Hindlimb muscle (tissue), 1 donor: ENCODE measurements at regions not wholly inside any gene's neighbourhood (a gene's known extent, or its start where the extent isn't known, plus 50 kb on each side); places are given as distances from the start of the nearest gene placed in this dataset.
"Not testable (repeated sequence)": the region's sequence is repeated elsewhere in the genome, so short reads cannot be mapped to it uniquely, and the experiment has no call there.

Source experiments
- DNase-seq: peaks from one replicate; pipeline ENCODE4 v3.0.0-alpha.2; 2013

DNA sequence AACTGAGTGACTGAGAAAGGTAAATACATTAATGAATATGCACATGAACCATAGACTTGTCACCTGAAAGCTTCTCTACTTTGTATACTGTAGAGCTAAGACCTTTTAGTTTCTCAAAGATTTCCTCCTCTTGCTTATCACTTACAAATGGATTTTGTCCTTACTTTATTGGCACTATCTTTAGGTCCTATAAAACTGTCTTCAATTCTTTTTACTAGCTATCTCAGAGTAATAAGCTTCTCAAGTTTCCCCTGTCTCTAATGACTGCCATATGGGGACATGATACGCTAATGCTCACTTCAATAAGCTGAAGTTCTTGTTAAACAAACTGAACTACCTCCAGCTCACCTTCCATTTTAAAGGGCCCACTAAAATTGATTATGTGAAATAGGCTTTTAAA is 468.2 kb upstream of the CCDC196 start:
- no peak for DNase-seq

DNA sequence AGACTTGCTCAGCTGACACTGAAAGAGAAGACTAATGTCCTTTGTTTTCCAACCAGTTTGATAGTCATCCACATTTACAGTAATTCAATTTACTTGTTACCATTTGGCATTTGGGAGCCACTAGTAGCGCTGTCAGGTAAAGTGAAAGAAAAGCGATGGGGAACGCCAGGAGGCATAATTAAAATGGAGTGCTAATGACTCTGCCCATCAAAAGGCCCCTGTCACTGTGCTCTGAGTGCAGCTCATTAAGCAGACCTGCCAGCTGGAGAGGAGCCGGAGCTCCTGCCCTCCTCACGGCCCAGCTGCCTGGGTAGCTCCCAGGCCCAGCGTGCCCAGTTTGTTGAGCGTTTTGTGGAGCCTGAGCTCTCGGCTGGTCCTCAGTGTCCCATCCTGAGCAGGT is 463.6 kb upstream of the CCDC196 start:
- no peak for DNase-seq

DNA sequence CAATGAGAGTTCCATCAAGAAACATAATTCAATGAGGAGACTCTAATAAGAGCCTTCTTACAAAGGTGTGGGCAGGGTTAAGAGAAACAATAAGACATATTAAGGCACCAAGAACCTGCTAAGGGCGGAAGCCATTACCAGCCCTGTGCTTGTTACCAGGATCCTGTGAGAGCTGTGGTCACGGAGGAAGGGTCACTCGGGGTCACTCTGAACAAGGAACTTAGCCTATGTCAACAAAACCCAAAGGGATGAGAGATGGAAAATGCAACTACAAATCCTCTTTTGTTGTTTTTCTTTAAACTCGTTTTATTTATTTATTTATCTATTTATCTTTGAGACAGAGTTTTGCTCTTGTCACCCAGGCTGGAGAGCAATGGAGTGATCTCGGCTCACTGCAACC is 460.4 kb upstream of the CCDC196 start:
- no peak for DNase-seq

DNA sequence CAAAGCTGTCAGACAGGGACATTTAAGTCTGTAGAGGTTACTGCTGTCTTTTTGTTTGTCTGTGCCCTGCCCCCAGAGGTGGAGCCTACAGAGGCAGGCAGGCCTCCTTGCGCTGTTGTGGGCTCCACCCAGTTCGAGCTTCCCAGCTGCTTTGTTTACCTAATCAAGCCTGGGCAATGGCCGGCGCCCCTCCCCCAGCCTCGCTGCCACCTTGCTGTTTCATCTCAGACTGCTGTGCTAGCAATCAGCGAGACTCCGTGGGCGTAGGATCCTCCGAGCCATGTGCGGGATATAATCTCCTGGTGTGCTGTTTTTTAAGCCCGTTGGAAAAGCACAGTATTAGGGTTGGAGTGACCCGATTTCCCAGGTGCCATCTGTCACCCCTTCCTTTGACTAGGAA is 454.2 kb upstream of the CCDC196 start:
- DNase-seq = not testable (repeated sequence)

DNA sequence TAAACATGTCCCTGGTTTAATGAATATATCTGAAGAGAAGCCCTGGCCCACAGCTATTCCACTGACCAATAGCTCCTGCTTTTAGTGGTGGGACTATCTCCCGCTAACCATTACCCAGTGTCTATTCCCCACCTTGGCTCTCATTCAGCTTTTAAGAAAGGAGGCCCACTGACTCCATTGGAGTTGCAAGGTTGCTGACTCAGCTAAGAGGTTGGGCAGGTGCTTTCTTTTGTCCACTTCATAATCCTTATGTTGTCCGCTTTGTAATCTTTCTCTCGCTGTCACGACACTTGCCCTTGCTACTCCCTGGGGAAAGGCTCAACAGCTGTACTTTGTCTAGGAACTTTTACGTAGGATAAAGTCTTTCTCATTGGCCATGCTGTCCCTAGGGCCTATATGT is 453.4 kb upstream of the CCDC196 start:
- DNase-seq = no peak

DNA sequence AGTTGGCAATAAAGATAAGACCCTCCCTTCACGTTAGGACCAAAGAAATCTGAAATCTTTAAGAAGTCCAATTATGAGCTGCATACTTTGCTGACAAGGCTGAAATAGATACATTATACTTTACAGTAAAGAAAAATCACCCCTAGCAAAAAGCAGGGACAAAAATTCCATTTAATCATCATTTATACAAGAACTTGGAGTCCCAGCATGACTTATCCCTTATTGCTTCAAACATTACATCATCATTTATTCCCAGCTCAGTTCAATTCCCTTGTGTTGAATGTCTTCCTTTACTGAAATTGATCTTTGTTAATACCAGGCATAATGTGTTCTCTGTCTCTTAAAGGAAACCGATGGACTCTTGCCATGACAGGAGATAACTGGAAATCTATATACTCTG is 449.6 kb upstream of the CCDC196 start:
- no peak for DNase-seq

DNA sequence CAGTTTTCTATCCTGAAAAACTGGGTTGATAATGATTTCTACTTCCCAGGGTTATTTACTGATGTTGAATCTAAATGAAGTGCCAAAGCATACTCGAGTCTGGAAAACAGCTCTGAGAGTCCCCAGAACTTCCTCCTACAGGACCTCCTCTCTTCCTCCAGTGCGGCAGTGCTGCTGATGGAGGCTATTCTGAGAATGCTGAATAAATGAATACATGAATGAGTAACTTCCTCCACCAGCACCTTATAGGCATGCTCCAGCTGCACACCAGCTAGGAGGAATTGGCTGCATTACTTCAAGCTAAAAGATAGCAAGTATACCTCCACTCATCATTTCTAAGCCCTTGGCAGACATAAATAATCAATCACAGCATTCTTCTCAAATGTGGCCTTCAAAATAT is 448.8 kb upstream of the CCDC196 start:
- no peak for DNase-seq

DNA sequence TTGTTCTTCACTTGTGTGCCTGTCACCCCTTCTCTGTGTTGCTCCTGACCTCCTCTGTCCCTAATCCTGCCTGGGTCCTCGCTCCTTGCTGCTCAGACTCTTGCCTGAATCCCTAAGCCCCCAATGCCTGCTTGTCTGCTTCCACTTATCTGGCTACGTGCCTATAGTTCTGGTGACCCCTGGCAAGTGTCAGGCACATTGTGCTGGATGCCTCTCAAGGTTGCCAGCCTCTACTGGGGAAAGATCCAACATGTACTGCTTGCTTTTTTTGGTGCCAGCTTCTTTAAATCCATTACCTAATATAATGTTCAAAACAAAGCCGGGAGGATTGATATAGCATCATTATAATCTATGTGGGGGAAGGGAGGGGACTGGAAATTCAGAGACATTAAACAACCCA is 448.0 kb upstream of the CCDC196 start:
- no peak for DNase-seq

DNA sequence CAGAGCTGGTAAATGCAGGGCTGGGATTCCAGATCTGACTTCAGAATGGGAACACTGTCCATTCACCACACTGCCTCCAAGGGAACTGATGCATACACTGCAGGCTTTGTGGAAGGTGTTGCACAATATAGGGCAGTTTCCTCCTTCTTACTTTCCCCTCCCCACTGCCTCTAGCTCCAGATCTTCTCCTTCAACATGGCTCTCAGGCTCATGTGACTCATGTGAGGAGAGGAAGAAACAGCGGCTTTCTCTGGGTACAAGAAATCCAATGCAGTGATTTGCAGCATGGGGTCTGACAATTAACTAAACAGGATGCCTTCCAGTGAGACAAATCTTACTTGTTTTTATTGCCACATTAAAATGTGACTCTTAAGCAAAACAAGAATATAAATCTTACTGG is 447.6 kb upstream of the CCDC196 start:
- no peak for DNase-seq

DNA sequence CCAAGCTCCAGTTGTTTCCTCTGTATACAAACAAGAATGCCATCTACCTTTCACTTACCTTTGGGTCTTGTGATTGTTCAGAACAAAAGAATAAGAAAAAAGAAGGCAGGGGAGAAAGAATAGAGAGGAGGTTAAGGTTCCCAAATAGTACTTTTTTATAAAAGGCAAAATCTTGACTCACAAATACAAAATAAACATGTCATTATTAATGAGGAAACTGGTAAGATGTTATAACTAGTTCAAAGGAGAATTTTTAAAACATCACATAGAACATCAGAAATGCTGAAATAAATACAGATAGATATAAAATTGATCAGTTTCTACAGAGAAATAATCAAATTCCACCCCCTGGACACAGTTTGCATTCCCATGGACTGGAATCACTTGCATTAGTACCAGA is 446.7 kb upstream of the CCDC196 start:
- DNase-seq = no peak

DNA sequence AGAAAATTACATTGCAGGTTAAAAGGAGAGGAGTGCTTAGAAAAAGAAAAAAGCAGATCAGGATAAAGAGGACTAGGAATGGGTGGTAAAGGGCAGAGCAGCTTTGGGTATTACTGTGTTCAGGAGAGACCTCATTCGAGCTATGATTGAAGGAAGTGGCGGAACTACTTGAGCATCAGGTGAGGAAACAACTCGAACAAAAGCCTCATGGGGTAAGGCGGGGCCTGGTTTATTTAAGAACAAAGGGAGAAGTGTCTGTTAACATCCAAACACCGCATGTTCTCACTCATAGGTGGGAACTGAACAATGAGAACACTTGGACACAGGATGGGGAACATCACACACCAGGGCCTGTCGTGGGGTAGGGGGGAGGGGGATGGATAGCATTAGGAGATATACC is 444.6 kb upstream of the CCDC196 start:
- DNase-seq = no peak

DNA sequence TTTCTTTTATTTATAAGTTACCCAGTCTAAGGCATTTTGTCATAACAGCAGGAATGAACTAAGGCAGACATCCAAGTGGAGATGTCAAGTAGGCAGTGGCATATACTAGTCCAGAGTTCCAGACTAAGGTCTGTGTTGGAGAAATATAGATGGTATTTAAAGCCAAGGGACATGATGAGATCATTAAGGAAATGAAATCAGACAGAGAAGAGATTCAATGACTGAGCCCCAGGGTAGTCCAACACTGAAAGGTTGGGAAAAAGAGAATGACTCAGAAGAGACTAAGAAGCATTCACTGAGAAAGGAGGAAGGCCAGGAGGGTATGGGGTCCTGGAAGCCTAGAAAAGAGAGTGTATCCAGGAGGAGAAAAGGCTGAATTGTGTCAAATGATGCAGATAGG is 442.2 kb upstream of the CCDC196 start:
- DNase-seq = no peak

DNA sequence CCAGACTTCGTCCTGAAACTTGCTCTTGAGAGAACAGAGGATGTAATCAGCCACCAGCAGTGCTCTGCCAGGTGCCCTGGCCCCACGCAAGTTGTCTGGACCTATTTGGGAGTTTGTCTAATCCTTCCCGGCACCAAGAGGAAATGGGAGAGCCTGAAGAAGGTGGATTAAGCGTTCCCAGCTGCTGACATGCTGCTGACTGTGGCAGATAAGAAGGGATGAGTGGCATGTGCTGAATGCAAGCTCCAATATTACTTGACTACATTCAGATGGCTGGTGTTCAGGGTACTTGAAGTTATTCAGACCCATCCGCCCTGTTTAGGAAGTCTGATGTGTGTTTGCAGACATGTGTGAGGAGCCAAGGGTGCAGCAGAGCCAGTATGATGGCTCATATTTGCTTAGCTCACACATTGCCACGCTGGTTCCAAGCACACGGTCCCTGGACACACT is 440.6 kb upstream of the CCDC196 start:
- no peak for DNase-seq

DNA sequence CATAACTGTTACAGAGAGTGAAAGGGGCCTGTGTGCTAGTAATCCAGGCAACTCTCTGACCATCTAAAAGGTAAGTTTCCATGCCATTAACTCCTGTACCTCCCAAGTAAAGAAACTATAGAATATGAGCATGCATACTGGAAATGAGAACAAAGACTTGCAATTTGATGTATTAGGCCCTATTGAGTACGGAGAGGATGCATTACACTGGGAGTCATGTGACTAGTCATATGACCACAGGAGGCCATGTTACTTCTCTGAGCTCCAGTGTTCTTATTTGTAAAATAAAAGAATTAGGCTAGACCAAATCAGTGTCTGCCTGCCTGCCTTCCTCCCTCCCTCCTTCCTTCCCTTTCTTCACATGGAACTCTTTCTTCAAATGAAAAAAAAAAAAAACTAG is 440.1 kb upstream of the CCDC196 start:
- no peak for DNase-seq

DNA sequence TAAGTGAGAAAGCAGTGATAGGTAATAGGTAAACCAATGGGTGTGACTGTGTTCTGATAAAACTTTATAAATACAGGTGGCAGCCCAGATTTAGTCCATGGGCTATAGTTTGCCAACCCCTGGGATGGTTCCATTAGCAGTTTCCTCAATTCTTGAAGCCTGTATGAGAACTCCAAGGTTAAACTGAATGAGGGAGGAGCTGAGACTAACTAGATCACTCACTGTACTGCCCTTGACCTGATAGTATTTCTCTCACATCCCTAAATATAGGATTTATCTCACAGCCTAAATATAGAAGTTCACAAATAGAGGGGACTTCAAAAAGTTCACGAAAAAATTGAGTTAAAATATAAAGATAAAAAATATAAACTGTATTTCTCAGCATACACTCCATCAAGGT is 439.6 kb upstream of the CCDC196 start:
- no peak for DNase-seq

DNA sequence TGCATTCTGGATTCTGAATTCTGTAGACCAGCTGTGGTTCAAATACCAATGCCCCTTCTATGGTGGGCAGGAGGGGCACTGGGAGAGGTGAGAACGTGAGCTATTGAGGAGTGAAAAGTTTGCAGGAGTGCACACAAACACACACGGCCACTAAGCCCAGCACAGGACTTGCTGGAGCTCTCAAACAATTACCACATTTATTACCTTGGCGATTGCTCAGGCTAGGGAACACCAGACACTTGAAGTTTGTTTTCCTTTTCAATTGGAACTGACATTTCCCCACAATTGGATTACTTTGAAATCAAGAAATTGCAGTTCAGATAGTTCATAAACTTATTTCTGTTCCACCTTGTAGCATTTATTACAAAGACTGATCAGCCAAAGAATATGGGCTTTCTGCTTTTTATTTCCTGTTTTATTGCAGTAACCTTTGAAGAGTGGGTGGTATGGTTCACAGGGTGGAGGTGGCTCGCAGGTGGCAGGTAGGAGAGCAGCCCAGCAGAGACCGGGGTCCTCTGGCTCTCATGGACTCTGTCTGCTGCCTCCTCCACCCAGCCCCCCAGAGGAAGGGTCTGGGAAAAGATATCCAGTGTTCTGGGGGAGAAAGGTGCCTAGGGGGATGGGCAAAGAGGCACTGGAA is 429.8 kb upstream of the CCDC196 start:
- DNase-seq = no peak

DNA sequence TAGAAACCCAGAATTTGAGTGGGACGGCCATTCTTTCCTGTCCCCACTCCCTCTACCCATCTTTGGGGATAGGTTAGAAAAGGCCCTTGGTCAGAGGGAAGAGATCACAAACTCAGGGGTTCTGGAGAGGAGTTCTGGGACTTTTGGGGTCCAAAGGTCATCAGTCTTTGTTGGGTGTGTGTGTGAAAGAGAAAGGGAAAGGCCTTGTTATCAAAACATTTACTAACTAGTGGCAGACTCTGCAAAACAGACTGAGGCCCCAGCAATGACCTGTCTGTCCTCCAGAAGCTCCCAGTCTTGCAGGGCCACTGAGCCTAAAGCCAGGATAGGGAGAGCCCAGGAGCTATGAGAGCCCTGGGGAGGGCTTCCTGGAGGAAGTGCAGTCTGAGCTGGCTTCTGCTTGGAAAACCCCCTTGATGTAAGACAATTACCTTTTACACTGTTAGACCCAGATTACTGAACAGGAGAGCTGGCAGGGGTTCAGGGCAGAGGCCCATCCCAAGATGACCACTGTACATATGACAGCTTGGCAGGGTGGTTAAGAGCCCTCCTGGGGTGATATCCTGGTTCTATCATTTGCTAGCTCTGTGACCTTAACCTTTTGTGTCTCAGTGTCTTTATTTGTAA is 429.1 kb upstream of the CCDC196 start:
- DNase-seq = no peak

DNA sequence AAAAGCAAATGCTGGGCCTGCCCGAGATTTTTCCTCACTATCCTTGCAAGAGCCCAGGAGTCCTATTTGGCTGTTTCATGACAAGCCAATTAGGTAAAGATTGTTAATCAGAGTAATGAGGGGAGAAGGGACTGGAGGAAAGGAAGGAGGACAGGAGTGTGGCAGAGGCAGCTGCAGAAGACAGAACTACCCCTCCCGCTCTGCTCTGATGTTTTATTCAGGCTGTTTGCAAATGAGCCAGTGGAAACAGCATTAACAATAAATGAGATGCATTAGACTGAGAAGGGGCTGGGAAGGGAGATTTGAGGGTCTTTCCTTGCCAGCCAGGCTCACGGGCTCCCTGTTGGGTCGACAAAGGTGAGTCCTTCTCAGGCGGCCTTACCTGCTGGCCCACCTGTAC is 421.0 kb upstream of the CCDC196 start:
- no peak for DNase-seq

DNA sequence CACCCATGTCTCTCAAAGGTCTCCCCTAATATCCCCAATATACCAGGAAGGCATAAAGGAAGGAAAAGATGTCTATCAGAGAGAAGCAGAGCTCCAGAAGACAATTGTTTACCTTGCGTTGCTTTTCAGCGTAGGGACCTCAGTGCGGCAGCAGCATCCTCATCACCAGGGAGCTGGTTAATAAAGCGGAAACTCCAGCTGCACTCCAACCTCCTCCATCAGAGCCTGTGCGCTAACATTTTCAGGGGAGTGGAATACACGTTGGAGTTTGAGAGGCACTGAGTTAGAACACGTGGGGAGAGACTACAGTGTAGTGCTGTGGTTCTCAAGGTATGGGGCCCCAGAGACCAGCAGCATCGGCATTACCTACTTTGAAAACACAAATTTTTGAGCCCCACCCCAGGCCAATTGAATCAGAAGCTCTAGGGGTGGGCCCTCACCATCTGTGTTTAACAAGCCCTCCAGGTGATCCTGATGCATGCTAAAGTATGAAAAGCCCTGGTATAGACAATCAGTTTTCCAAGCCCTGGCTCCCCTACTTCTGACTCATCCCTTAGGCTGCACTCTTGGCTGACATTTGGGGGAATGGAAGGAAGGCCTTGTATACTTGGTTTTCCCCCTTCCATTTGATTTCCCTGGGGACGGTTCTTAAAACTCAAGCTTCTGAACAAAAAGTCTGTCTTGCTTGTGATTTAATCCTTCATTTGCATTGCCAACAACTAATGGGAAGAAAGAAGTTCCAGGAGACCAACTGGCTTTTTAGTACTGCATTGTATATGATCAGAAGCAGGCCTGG is 419.0 kb upstream of the CCDC196 start:
- no peak for DNase-seq

DNA sequence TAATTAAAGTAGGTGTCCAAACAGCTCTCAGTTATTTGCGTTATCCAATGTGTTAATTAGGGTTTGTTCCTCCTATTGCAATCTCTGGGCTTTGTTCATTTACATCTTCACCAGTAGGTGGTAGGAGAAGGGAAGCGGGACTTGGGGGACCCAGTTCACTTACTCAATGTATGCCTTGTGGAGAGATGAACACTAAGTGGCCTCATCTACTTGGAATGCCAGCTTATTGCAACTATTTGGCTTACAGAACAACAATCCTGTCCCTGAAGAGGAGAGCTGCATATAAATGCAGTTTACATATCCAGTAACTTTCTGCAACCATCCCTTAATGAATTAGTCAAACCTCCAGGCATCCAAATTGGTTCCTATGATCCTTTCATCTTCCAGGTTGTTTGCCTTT is 417.1 kb upstream of the CCDC196 start:
- DNase-seq = no peak

DNA sequence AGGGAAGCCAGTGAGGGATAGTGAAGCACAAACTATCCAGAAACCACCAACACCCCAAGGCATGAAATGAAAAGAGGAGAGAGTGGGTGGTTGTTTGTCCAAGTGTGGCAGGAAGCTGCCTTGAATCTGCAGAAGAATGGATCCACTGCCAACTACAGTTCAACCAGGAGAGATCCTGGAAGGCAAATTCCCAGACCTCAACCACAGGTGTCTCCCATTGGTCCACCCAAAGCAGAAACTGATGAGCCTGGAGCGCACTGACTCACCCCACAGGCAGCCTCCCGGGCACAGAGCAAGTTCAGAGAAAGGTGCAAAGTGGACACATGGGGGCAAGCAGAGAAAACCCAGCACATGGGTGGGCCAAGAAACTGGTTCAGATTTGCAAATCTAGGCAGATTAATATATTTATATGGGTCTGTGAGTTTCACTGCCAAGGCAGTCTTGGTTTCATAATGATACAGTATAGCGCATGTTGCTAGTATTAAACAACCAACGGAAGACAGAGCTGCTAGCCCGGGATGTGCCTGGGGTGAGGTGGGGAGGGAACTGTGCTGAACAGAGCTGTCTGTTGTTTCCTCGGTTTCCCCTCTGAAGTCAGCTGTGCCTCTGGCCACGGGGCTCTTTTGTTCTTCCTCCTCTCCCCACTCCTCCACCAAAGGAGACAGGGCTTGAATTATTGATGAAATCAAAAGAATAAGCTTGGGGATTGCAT is 416.2 kb upstream of the CCDC196 start:
- DNase-seq = no peak

DNA sequence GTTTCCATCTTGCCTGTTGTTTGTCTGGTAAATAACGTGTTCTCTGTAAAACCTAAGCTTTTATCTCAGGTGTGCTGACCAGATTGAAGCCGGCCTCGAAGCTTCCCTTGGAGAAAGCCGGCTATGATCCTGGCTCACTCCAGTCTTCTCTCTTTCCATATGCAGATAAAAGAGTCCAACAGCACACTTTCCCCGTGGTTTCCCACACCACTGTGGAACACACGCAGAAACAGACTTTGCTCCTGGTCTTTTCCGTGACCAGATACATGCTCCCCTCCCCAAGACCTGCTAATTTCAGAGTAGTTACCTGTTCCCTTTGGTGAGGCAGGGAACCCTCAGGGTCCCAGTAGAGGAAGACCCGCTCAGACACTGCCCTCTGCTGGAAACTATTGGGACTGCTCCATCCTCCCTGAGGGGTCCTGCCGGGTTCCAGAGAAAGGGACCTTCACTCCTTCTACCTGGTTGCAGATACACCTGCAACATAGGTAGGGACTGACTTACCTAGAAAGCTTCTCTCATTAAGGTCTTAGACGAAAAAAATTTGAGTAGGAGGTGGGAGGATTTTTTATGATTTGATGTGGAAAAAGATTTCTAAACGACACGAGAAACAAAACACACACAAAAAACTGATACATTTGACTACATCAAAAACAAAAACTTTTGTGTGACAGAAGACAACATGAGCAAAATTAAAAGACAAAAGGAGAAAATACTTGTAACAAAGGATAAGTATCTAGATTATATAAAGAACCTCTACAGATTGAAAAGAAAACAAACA is 415.4 kb upstream of the CCDC196 start:
- DNase-seq = no peak
